NCI-H2081 treated with DMSO at 0.1 percent for 48 hours (cell line): ENCODE measurements at regions not wholly inside any gene's neighbourhood (a gene's known extent, or its start where the extent isn't known, plus 50 kb on each side); places are given as distances from the start of the nearest gene placed in this dataset.
"Not testable (repeated sequence)": the region's sequence is repeated elsewhere in the genome, so short reads cannot be mapped to it uniquely, and the experiment has no call there.

Experiments used
- DNase-seq: peaks from one replicate; lab custom pipeline; 2025; lab: John Stamatoyannopoulos, UW

- DNase-seq = no peak
Measured at GRCh38 chr4:183816077-183816476, 89.0 kb upstream of the STOX2 start.

GRCh38 chr4:183816882-183817509 is 88.1 kb upstream of the STOX2 start:
- no peak for DNase-seq

DNA sequence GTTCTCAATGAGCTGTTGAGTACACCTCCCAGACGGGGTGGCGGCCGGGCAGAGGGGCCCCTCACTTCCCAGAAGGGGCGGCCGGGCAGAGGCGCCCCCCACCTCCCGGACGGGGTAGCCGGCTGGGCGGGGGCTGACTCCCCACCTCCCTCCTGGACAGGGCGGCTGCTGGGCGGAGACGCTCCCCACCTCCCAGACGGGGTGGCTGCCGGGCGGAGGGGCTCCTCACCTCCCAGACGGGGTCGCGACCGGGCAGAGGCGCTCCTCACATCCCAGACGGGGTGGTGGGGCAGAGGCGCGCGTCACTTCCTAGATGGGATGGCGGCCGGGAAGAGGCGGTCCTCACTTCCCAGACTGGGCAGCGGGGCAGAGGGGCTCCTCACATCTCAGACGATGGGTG is 86.5 kb upstream of the STOX2 start:
- not testable (repeated sequence) for DNase-seq

GRCh38 chr4:183821076-183821853 is 83.8 kb upstream of the STOX2 start:
- DNase-seq = no peak

DNA sequence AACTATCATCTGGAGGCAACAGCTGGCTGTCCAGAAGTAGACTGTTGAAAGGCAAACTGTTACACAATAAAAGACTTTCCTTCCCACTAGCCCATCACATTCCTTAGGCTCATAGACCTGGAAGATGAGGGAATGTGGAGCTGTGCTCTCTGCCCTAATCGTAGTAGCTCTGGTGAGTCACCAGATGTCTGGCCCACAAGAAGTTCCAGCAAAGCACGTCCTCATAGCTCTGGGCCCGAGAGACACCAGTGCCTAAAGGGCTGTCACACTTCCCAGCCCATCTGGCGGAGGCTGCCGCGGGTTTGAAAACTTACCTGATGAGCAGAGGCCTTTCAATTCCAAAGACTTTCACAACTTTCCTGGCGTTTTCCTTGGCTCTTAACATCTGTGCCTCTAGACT is 81.7 kb upstream of the STOX2 start:
- DNase-seq = no peak

GRCh38 chr4:183825346-183825745 is 79.8 kb upstream of the STOX2 start:
- DNase-seq = no peak

GRCh38 chr4:183826461-183826860 is 78.6 kb upstream of the STOX2 start:
- DNase-seq = no peak

DNA sequence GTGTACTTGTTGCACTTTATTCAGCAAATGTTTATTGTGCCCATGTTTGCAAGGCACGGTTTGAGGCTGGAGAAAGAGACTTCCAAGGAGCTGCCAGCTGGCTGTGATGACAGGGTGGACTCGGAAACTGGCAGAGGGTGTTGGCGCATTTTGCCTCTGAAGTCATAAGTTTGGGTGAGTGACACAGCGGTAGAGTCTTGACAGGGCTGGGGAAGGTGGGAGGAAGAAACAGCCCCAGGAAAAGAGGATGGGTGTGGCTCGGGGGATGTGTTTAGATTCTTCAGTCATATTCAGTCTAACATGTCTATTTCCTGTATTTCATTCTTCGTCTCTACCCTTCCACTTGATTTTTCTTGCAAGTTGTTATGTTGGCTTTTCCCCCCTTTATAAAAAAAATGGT is 77.0 kb upstream of the STOX2 start:
- no peak for DNase-seq

DNA sequence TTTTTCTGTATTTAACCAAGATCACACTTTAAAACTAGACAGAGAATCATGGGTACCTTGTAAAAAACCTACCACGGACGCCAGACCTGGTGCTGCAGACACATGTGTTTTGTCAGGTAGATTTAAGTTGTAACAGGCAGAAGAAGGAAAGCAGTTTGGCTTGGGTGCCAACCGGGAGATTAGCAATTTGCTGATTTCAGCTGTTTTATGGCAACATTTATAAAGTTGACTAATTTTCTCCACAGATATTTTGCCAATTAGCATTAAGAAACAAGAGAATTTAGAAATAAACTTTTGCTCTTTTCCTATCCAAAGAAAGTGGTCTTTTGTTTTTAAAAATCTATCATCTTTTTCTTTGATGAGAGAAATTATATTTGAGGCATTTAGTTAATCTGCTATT is 76.3 kb upstream of the STOX2 start:
- DNase-seq = no peak

DNA sequence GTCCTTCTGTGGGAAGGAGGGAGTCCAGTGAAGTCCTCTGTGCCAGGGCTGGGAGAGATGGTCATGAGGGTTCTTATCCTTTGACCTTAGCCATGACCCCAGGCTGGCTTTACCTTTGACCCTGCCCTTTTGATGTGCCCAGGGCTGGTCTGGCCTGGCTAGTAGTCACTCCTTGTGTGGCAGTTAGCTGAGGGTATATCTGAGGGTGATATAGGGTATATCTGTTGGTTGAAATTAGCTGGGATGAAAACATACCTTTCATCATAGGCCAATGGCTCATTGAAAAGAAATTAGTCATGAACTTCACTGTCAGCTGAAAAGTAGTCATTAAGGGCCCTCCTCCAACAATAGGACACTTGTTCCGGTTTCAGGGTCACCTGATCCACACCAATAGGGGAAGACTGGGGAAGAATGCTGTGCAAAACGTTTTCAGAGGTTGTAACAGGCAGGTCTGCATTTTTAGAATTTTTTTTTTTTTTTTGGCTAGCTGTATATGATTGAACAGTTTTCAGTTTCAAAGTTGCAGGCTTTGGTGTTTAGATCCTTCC is 74.6 kb upstream of the STOX2 start:
- no peak for DNase-seq

DNA sequence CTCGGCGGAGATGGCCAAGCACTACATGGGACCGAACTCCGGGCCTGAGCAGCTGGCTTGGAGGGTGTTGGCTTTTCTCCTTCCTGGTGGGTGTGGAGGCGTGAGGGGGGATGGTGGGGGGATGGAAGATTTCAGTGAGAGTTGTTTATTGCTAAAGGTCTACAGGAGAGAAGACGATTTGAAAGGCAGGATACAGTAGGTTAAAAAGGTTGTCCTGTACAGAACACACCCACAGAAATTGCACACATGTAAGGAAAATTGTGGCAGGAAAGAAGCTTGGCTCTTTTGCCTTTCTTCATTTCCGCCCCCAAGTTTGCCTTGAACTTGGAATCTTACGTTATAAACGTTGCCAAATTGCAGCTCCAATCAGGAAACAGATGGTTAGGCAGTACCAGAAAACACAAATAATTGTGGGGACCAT is 74.1 kb upstream of the STOX2 start:
- no peak for DNase-seq

- DNase-seq = no peak
Measured at GRCh38 chr4:183831683-183832082, 73.4 kb upstream of the STOX2 start.

GRCh38 chr4:183832776-183833450 is 72.2 kb upstream of the STOX2 start:
- no peak for DNase-seq

GRCh38 chr4:183834252-183834651 is 70.9 kb upstream of the STOX2 start:
- no peak for DNase-seq

DNA sequence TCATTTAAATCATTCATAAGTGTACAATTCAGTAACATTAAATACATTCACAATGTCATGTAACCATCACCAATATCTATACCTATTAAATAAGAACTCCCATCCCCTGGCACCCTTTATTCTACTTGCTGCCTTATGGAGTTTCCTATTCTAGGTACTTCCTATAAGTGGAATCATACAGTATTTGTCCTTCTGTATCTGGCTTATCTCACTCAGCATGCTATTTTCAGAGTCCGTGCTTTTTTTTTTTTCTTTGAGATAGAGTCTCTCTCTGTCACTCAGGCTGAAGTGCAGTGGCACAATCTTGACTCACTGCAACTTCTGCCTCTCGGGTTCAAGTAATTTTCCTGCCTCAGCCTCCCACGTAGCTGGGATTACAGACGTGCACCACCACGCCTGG is 67.9 kb upstream of the STOX2 start:
- DNase-seq = no peak

- no peak for DNase-seq
Measured at GRCh38 chr4:183838987-183839712, 66.0 kb upstream of the STOX2 start.

DNA sequence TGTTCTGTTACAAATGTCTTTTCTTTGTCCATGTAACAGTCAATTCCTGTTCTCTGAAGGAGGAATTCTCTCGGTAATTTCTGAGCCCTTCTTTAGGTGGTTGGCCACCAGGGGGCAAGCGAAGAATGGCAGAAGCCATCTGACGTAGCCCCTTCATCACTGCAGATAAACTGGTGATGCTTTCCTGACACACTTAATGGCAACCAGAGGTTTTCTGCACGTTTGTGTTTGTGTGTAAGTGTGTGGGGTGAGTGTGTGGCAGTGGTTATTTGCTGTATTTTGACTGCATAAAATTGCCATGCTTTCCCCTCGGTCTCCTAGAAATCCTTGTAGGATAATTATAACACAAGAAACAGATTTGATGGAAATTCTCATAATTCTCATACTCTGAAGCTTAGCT is 64.8 kb upstream of the STOX2 start:
- DNase-seq = peak; percentile 11

- DNase-seq = no peak
Measured at GRCh38 chr4:183841001-183841400, 64.1 kb upstream of the STOX2 start.

DNA sequence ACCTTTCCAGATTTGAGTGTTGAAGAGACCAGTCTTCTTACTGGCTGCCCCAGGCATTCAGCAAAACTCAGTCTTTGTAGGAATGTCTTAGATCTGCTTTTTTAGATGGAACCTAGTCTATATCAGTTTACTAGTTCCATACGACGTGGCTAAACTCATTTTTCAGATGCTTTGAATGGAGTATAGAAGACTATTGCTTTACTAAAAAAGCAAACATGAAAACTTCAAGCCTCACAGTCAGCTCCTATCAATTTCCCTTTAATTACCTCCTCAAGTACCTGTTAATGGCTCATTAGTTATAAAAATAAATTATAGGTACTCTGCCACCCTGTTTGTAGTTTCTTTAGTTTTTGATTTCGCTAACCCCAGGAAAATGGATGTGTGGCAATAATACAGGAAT is 63.0 kb upstream of the STOX2 start:
- DNase-seq = no peak

GRCh38 chr4:183843248-183843671 is 61.8 kb upstream of the STOX2 start:
- no peak for DNase-seq

DNA sequence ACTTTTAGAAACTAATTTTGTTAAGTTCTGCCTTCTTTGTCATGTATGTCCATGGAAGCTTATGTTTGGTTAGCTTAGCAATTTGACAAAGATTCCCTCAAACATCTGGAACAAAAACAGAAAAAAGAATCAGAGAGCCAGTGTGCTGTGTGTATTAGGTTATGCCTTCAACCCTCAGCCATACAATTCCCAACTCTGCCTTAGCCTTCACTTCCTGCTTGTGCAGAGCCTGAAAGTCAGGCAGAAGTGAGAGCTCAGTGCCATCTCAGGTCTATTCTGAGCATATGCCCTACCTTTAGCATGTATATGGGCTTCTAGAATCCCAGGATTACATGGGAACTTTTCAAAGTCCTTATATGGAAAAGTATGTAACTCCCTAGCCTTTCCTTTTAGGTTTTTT is 58.2 kb upstream of the STOX2 start:
- no peak for DNase-seq

DNA sequence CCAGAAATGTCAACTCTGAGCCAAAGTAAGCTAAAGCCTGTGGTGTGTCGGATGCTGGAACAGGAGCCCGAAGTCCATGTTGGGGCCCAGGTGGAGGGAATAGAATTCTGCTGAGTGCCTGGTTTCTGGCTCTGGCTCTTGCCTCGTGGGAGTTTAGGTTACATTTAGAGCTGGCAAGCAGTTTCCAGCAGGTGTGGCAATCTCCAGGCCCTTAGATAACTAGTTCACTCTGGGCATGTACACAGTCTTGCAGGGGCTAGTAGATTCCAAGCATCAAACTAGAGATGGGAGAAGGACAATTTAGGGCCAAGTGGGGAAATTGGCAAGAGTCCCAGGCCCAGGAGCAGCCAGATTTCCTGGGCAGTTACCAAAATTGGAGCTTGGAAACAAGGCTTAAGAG is 56.3 kb upstream of the STOX2 start:
- no peak for DNase-seq
